Tibial nerve (tissue), 3 donors: ENCODE measurements at regions not wholly inside any gene's neighbourhood (a gene's known extent, or its start where the extent isn't known, plus 50 kb on each side); places are given as distances from the start of the nearest gene placed in this dataset.

Source experiments
- POLR2A ChIP-seq, 2 donors: fragments of 450-650 bp; IDR thresholded peaks; one replicate each; pipeline ENCODE4 v1.6.1; 2017; ENCODE audit warnings: antibody characterized with exemption in 2 of 2, mild to moderate bottlenecking in 2 of 2, moderate library complexity in 2 of 2
- TF ChIP-seq, protein P1 (sequence below), 5 experiments: fragments of 200-600 bp in 3 of 5; fragments of 450-650 bp in 2 of 5; sonication (generic) in 3 of 5; IDR thresholded peaks; one replicate each; pipeline ENCODE4 v1.5.1; 2016 to 2019; ENCODE audit warnings: antibody characterized with exemption in 5 of 5, mild to moderate bottlenecking in 3 of 5, moderate library complexity in 2 of 5

DNA sequence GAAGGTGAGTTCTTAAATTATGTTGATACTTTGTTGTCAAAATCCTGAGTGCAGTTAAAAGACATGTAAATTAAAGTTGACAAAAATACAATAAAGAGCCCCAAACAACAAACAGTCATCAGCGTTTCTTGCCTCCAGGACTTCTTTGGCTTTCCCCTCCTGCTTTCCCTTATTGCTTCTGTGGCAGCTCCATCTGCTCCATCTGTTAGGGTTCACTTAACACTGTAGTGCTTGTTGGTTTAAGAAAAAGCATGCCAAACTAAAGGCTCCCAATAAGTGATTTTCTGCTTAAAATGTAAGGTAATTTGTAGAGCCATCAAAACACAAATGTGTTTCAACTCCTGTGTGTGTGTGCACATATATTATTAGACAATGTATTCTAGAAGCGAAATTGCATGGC lies 254.3 kb upstream of the GNAI1 start:
- TF ChIP-seq, protein P1, sequence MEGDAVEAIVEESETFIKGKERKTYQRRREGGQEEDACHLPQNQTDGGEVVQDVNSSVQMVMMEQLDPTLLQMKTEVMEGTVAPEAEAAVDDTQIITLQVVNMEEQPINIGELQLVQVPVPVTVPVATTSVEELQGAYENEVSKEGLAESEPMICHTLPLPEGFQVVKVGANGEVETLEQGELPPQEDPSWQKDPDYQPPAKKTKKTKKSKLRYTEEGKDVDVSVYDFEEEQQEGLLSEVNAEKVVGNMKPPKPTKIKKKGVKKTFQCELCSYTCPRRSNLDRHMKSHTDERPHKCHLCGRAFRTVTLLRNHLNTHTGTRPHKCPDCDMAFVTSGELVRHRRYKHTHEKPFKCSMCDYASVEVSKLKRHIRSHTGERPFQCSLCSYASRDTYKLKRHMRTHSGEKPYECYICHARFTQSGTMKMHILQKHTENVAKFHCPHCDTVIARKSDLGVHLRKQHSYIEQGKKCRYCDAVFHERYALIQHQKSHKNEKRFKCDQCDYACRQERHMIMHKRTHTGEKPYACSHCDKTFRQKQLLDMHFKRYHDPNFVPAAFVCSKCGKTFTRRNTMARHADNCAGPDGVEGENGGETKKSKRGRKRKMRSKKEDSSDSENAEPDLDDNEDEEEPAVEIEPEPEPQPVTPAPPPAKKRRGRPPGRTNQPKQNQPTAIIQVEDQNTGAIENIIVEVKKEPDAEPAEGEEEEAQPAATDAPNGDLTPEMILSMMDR (IDR thresholded peaks at IDR 0.05): no peak
- no peak for TF ChIP-seq POLR2A (IDR thresholded peaks at IDR 0.05)
